ENCODE measurements at regions not wholly inside any gene's neighbourhood (a gene's known extent, or its start where the extent isn't known, plus 50 kb on each side); places are given as distances from the start of the nearest gene placed in this dataset.

GRCh38 chr16:5642436-5642835 is 544.8 kb upstream of the EEF2KMT start:
- TF ChIP-seq JUN (IDR thresholded peaks at IDR 0.05; ENCODE audit: borderline replicate concordance, insufficient read depth, insufficient read length, low read depth) (no peak), EZH2 (IDR thresholded peaks at IDR 0.05; ENCODE audit: borderline replicate concordance, low read depth, low read length, severe bottlenecking) (no peak), MYC (IDR thresholded peaks at IDR 0.05; ENCODE audit: low read depth, low read length) (no peak), POLR2A (IDR thresholded peaks at IDR 0.05; ENCODE audit: low read depth, low read length) (no peak)
- TF ChIP-seq, protein P1, sequence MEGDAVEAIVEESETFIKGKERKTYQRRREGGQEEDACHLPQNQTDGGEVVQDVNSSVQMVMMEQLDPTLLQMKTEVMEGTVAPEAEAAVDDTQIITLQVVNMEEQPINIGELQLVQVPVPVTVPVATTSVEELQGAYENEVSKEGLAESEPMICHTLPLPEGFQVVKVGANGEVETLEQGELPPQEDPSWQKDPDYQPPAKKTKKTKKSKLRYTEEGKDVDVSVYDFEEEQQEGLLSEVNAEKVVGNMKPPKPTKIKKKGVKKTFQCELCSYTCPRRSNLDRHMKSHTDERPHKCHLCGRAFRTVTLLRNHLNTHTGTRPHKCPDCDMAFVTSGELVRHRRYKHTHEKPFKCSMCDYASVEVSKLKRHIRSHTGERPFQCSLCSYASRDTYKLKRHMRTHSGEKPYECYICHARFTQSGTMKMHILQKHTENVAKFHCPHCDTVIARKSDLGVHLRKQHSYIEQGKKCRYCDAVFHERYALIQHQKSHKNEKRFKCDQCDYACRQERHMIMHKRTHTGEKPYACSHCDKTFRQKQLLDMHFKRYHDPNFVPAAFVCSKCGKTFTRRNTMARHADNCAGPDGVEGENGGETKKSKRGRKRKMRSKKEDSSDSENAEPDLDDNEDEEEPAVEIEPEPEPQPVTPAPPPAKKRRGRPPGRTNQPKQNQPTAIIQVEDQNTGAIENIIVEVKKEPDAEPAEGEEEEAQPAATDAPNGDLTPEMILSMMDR (IDR thresholded peaks at IDR 0.05; ENCODE audit: extremely low read depth in 1 of 2, insufficient read depth in 1 of 2, low read depth in 1 of 2, low read length in 2 of 2): no peak
